K562 (cell line): ENCODE measurements at regions not wholly inside any gene's neighbourhood (a gene's known extent, or its start where the extent isn't known, plus 50 kb on each side); places are given as distances from the start of the nearest gene placed in this dataset.

ENCODE experiments used
- CEBPB ChIP-seq: fragments of 450-650 bp; IDR thresholded peaks from 2 replicates; pipeline ENCODE4 v1.6.1; 2016; ENCODE audit warnings: missing genetic modification characterization, missing compliant biosample characterization
- GTF2B ChIP-seq: IDR thresholded peaks from 2 replicates; pipeline ENCODE4 v1.6.1; 2011; ENCODE audit not compliant: insufficient read length; ENCODE audit errors: extremely low read depth
- HDAC8 ChIP-seq: fragments of 450-650 bp; IDR thresholded peaks from 2 replicates; pipeline ENCODE4 v1.6.1; 2016; ENCODE audit warnings: mild to moderate bottlenecking, missing genetic modification characterization, moderate library complexity, missing compliant biosample characterization
- MNT ChIP-seq, 2 experiments: fragments of 450-650 bp; conservative IDR thresholded peaks; 2 replicates each; pipeline ENCODE4 v1.6.1; 2017; ENCODE audit warnings: mild to moderate bottlenecking in 2 of 2, moderate library complexity in 2 of 2
- PATZ1 ChIP-seq: fragments of 250-450 bp; sonication (Bioruptor Pico); IDR thresholded peaks from 2 replicates; pipeline ENCODE4 v1.5.0; 2020; ENCODE audit warnings: mild to moderate bottlenecking, borderline replicate concordance
- PCBP1 ChIP-seq: fragments of 200-400 bp; formaldehyde crosslinking; IDR thresholded peaks from 2 replicates; pipeline ENCODE4 v1.6.1; 2018; ENCODE audit warnings: mild to moderate bottlenecking, low read depth, low read length; ENCODE audit not compliant: poor library complexity, severe bottlenecking
- POLR2B ChIP-seq: fragments of 450-650 bp; IDR thresholded peaks from 2 replicates; pipeline ENCODE4 v1.6.1; 2018; ENCODE audit warnings: low read depth; ENCODE audit not compliant: partially characterized antibody
- PURB ChIP-seq: sonication (generic); formaldehyde crosslinking; IDR thresholded peaks from 2 replicates; pipeline ENCODE4 v1.9.0; 2021; ENCODE audit warnings: low read depth, mild to moderate bottlenecking, missing genetic modification reagents

GRCh38 chr4:120549011-120549570 is 373.4 kb downstream of the PRDM5 start (continued):
- TF ChIP-seq PATZ1 (CRISPR knock-in tag) (no peak), MNT (conservative IDR thresholded peaks at IDR 0.05) (no peak), CEBPB (tag) (no peak), POLR2B (no peak), PURB (no peak), PCBP1 (no peak), GTF2B (no peak), HDAC8 (no peak)
